Fibroblast of lung (primary cell): ENCODE measurements at regions not wholly inside any gene's neighbourhood (a gene's known extent, or its start where the extent isn't known, plus 50 kb on each side); places are given as distances from the start of the nearest gene placed in this dataset.

Experiments
- CTCF ChIP-seq, 2 donors: IDR thresholded peaks in 1 of 2; conservative IDR thresholded peaks in 1 of 2; 1 replicate in 1 of 2; 2 replicates in 1 of 2; pipeline ENCODE4 v1.5.1; 2011 to 2012; ENCODE audit warnings: low read length in 2 of 2, control low read depth in 1 of 2, inconsistent platforms in 1 of 2, low read depth in 1 of 2, mild to moderate bottlenecking in 1 of 2
- EZH2 ChIP-seq: IDR thresholded peaks from 2 replicates; pipeline ENCODE4 v1.5.1; 2012; ENCODE audit warnings: low read length, control low read depth, mild to moderate bottlenecking; ENCODE audit errors: missing control alignments

GRCh38 chr1:90607736-90608135 lies 109.4 kb downstream of the BARHL2 start:
- TF ChIP-seq CTCF (conservative IDR thresholded peaks at IDR 0.05 in 1 of 2, IDR thresholded peaks at IDR 0.05 in 1 of 2; ENCODE audit: low read depth in 1 of 2, low read length in 2 of 2) (no peak), EZH2 (no peak)
